ENCODE measurements at regions not wholly inside any gene's neighbourhood (a gene's known extent, or its start where the extent isn't known, plus 50 kb on each side); places are given as distances from the start of the nearest gene placed in this dataset.

DNA sequence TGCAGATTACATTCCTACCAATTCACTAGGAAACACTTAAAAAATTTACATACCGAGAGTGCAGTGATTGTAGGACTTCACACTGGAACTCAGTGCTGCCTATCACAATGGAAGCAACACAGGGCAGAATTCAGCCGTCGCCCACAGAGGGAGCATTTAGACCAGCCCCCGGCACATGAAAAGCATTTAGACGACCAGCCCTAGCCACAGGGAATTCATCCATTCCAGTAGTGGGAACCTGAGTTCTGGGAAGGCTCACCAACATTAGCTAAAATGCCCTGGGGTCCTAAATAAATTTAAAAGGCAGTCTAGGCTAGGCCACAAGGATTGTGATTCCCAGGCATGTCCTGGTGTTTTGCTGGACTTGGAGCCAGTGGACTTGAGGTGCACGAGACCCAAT lies 155.2 kb downstream of the LIG4 start:
- no TSS peak for BruUV-seq (replicated peaks)
- Histone ChIP-seq H3K79me2 (ENCODE audit: control insufficient read depth, insufficient read depth, low read length) (no peaks in the 10 kb centered on the region), H3K4me2 (ENCODE audit: insufficient read depth, low read length) (no peak overlapping the region), H3K4me1 (replicated peaks in 1 of 2; ENCODE audit: control insufficient read depth in 2 of 2, insufficient read depth in 2 of 2, low read length in 2 of 2) (no peaks in the 10 kb centered on the region), H4K20me1 (replicated peaks; ENCODE audit: control insufficient read depth, insufficient read depth, low read length) (no peaks in the 10 kb centered on the region), H3K27ac (ENCODE audit: extremely low read depth, low read depth, low read length) (no peak overlapping the region), H3K36me3 (ENCODE audit: control insufficient read depth, insufficient read depth, low read length) (no peaks in the 10 kb centered on the region), H3K9me1 (ENCODE audit: control insufficient read depth, insufficient read depth, low read length) (no peaks in the 10 kb centered on the region), H3K27me3 (ENCODE audit: control insufficient read depth in 2 of 2, insufficient read depth in 2 of 2, low read length in 2 of 2) (no peaks in the 10 kb centered on the region), H3K4me3 (no peak overlapping the region), H3K9me3 (replicated peaks; ENCODE audit: control insufficient read depth, insufficient read depth, low read depth, low read length) (no peaks in the 10 kb centered on the region), H3K9ac (ENCODE audit: insufficient read depth in 1 of 2, low read depth in 2 of 2, low read length in 2 of 2) (no peak overlapping the region), H2AFZ (ENCODE audit: low read depth, low read length) (no peak overlapping the region)
- TF ChIP-seq HDAC6 (IDR thresholded peaks at IDR 0.05; ENCODE audit: low read depth, low read length) (no peak), ZNF140 (CRISPR knock-in tag; IDR thresholded peaks at IDR 0.05) (no peak), CHCHD3 (CRISPR knock-in tag; IDR thresholded peaks at IDR 0.05) (no peak)
- DNase-seq (ENCODE audit: extremely low read depth in 1 of 4, low spot score in 3 of 4) (no peak), FAIRE-seq (no peak), ATAC-seq (no peak)
- 0% methylated on average over 5 of the region's 6 CpGs for WGBS (ENCODE audit: insufficient coverage, low coverage, missing lambda C conversion rate)
- in situ Hi-C loops (cut with MboI) = loop anchor here (25.0 kb wide), 1 partner anchor 248 kb away; no protein-coding TSS in a partner anchor
- ChIA-PET POLR2A (no interaction called here), CTCF (ENCODE audit: low intra/inter-chr PET ratio) (no interaction called here)
- intact Hi-C loops (cut with micrococcal nuclease) = no loop called here

- no peak overlapping the region for H3K9ac ChIP-seq (ENCODE audit: insufficient read depth in 1 of 2, low read depth in 2 of 2, low read length in 2 of 2)
- H2AFZ ChIP-seq (ENCODE audit: low read depth, low read length) = no peak overlapping the region
- no peaks in the 10 kb centered on the region for H3K9me3 ChIP-seq (replicated peaks; ENCODE audit: control insufficient read depth, insufficient read depth, low read depth, low read length)
- intact Hi-C loops (cut with micrococcal nuclease) = no loop called here
- no peak overlapping the region for H3K4me3 ChIP-seq
- no peaks in the 10 kb centered on the region for H3K27me3 ChIP-seq (ENCODE audit: control insufficient read depth in 2 of 2, insufficient read depth in 2 of 2, low read length in 2 of 2)
- H3K79me2 ChIP-seq (ENCODE audit: control insufficient read depth, insufficient read depth, low read length) = no peaks in the 10 kb centered on the region
- DNase-seq (ENCODE audit: extremely low read depth in 1 of 4, low spot score in 3 of 4) (no peak), ATAC-seq (no peak), FAIRE-seq (no peak)
- H3K27ac ChIP-seq (ENCODE audit: extremely low read depth, low read depth, low read length) = no peak overlapping the region
- no peak overlapping the region for H3K4me2 ChIP-seq (ENCODE audit: insufficient read depth, low read length)
- CTCF ChIA-PET (ENCODE audit: low intra/inter-chr PET ratio) = no interaction called here
- in situ Hi-C loops (cut with MboI) = loop anchor here (25.0 kb wide), 1 partner anchor 244 kb away; no protein-coding TSS in a partner anchor
- H3K36me3 ChIP-seq (ENCODE audit: control insufficient read depth, insufficient read depth, low read length) = no peaks in the 10 kb centered on the region
- WGBS (ENCODE audit: insufficient coverage, low coverage, missing lambda C conversion rate) = 0% methylated on average over 2 of the region's 2 CpGs
- POLR2A ChIA-PET = no interaction called here
- no TSS peak for BruUV-seq (replicated peaks)
- H3K4me1 ChIP-seq (replicated peaks in 1 of 2; ENCODE audit: control insufficient read depth in 2 of 2, insufficient read depth in 2 of 2, low read length in 2 of 2) = no peaks in the 10 kb centered on the region
- H3K9me1 ChIP-seq (ENCODE audit: control insufficient read depth, insufficient read depth, low read length) = no peaks in the 10 kb centered on the region
- H4K20me1 ChIP-seq (replicated peaks; ENCODE audit: control insufficient read depth, insufficient read depth, low read length) = no peaks in the 10 kb centered on the region
- TF ChIP-seq, protein P1, sequence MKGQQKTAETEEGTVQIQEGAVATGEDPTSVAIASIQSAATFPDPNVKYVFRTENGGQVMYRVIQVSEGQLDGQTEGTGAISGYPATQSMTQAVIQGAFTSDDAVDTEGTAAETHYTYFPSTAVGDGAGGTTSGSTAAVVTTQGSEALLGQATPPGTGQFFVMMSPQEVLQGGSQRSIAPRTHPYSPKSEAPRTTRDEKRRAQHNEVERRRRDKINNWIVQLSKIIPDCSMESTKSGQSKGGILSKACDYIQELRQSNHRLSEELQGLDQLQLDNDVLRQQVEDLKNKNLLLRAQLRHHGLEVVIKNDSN (CRISPR knock-in tag; IDR thresholded peaks at IDR 0.05) = no peak
- TF ChIP-seq ESRRA (IDR thresholded peaks at IDR 0.05; ENCODE audit: borderline replicate concordance, low read depth) (no peak), PPARD (CRISPR knock-in tag; IDR thresholded peaks at IDR 0.05) (no peak), SP1 (CRISPR knock-in tag; IDR thresholded peaks at IDR 0.05) (no peak), ZBTB26 (CRISPR knock-in tag; IDR thresholded peaks at IDR 0.05) (no peak), ZNF592 (IDR thresholded peaks at IDR 0.05) (no peak)
These were observed 159.1 kb downstream of the LIG4 start for GRCh38 chr13:108056278-108056677.

Measured in K562 (cell line).